ENCODE measurements at regions not wholly inside any gene's neighbourhood (a gene's known extent, or its start where the extent isn't known, plus 50 kb on each side); places are given as distances from the start of the nearest gene placed in this dataset.

- H2AFZ ChIP-seq (ENCODE audit: insufficient read depth, low read length, poor library complexity), result no peak overlapping the region
- H2BK5ac ChIP-seq (ENCODE audit: low read depth, low read length, poor library complexity), result no peak overlapping the region
- no peak overlapping the region for H3K27ac ChIP-seq (ENCODE audit: low read depth, low read length)
- no peak overlapping the region for H3K4me2 ChIP-seq (ENCODE audit: low read length)
- H3K79me1 ChIP-seq (ENCODE audit: low read length), result no peaks in the 10 kb centered on the region
- DNase-seq, result peak; percentile 65 to 87
- H2AK5ac ChIP-seq (ENCODE audit: low read length), result no peak overlapping the region
- no peaks in the 10 kb centered on the region for H3K9me3 ChIP-seq (ENCODE audit: insufficient read depth, low read depth, low read length)
- H4K91ac ChIP-seq (ENCODE audit: low read depth, low read length), result no peak overlapping the region
- H3K18ac ChIP-seq (ENCODE audit: low read length), result no peak overlapping the region
- H2BK12ac ChIP-seq (ENCODE audit: low read length), result no peak overlapping the region
- H3K4me1 ChIP-seq (ENCODE audit: control insufficient read depth in 1 of 2, insufficient read depth in 2 of 2, low read length in 2 of 2), result peaks cover 0 to 6% of the 10 kb centered on the region in 2 experiments
- no peaks in the 10 kb centered on the region for H3K79me2 ChIP-seq (ENCODE audit: control insufficient read depth, insufficient read depth, low read length, poor library complexity)
- H3K9ac ChIP-seq (ENCODE audit: low read length), result no peak overlapping the region
- no CpG with 5 or more reads among the region's 9 CpGs for WGBS (ENCODE audit: extremely low coverage, insufficient coverage, insufficient read length)
- H3K23ac ChIP-seq (ENCODE audit: low read length), result no peak overlapping the region
- no peak overlapping the region for H3K4ac ChIP-seq (ENCODE audit: low read depth, low read length)
- no peak overlapping the region for H3K14ac ChIP-seq (ENCODE audit: low read length)
- H4K8ac ChIP-seq (ENCODE audit: low read depth, low read length), result no peak overlapping the region
- H3K27me3 ChIP-seq (ENCODE audit: insufficient read depth, low read length), result no peaks in the 10 kb centered on the region
- H3K4me3 ChIP-seq (ENCODE audit: low read depth, low read length), result no peak overlapping the region
- no peak overlapping the region for H2BK120ac ChIP-seq (ENCODE audit: insufficient read depth, low read length, poor library complexity)
- no peak overlapping the region for H4K12ac ChIP-seq (ENCODE audit: low read depth, low read length)
- H3K36me3 ChIP-seq (ENCODE audit: control insufficient read depth in 1 of 2, insufficient read depth in 2 of 2, low read length in 2 of 2), result no peaks in the 10 kb centered on the region
Observed at GRCh38 chr13:72221276-72221962, 354.4 kb upstream of the DACH1 start.

GRCh38 chr13:72218966-72219365 is 352.0 kb upstream of the DACH1 start:
- no peak overlapping the region for H2BK5ac ChIP-seq (ENCODE audit: low read depth, low read length, poor library complexity)
- no CpG with 5 or more reads among the region's 2 CpGs for WGBS (ENCODE audit: extremely low coverage, insufficient coverage, insufficient read length)

GRCh38 chr13:72217142-72217541 is 350.1 kb upstream of the DACH1 start:
- Histone ChIP-seq H3K9ac (ENCODE audit: low read length) (no peak overlapping the region), H3K27ac (ENCODE audit: low read depth, low read length) (no peak overlapping the region), H2BK12ac (ENCODE audit: low read length) (no peak overlapping the region), H2AK5ac (ENCODE audit: low read length) (no peak overlapping the region), H3K4ac (ENCODE audit: low read depth, low read length) (no peak overlapping the region), H4K8ac (ENCODE audit: low read depth, low read length) (no peak overlapping the region), H3K14ac (ENCODE audit: low read length) (no peak overlapping the region), H3K36me3 (ENCODE audit: control insufficient read depth in 1 of 2, insufficient read depth in 2 of 2, low read length in 2 of 2) (no peaks in the 10 kb centered on the region), H4K12ac (ENCODE audit: low read depth, low read length) (no peak overlapping the region), H3K4me1 (ENCODE audit: control insufficient read depth in 1 of 2, insufficient read depth in 2 of 2, low read length in 2 of 2) (peaks cover 0 to 6% of the 10 kb centered on the region in 2 experiments), H2BK120ac (ENCODE audit: insufficient read depth, low read length, poor library complexity) (no peak overlapping the region), H3K18ac (ENCODE audit: low read length) (no peak overlapping the region), H3K27me3 (ENCODE audit: insufficient read depth, low read length) (no peaks in the 10 kb centered on the region), H2AFZ (ENCODE audit: insufficient read depth, low read length, poor library complexity) (no peak overlapping the region), H4K91ac (ENCODE audit: low read depth, low read length) (no peak overlapping the region), H2BK5ac (ENCODE audit: low read depth, low read length, poor library complexity) (no peak overlapping the region), H3K79me1 (ENCODE audit: low read length) (no peaks in the 10 kb centered on the region), H3K23ac (ENCODE audit: low read length) (no peak overlapping the region), H3K9me3 (ENCODE audit: insufficient read depth, low read depth, low read length) (no peaks in the 10 kb centered on the region), H3K4me2 (ENCODE audit: low read length) (no peak overlapping the region), H3K4me3 (ENCODE audit: low read depth, low read length) (no peak overlapping the region), H3K79me2 (ENCODE audit: control insufficient read depth, insufficient read depth, low read length, poor library complexity) (no peaks in the 10 kb centered on the region)
- no CpG with 5 or more reads among the region's 2 CpGs for WGBS (ENCODE audit: extremely low coverage, insufficient coverage, insufficient read length)
- no peak for DNase-seq

More at GRCh38 chr13:72218966-72219365, 352.0 kb upstream of the DACH1 start:
- no peak overlapping the region for H3K4me2 ChIP-seq (ENCODE audit: low read length)
- no peak overlapping the region for H3K18ac ChIP-seq (ENCODE audit: low read length)
- no peak for DNase-seq
- H4K91ac ChIP-seq (ENCODE audit: low read depth, low read length), result no peak overlapping the region
- no peak overlapping the region for H2BK12ac ChIP-seq (ENCODE audit: low read length)
- H2BK120ac ChIP-seq (ENCODE audit: insufficient read depth, low read length, poor library complexity), result no peak overlapping the region
- no peak overlapping the region for H3K4ac ChIP-seq (ENCODE audit: low read depth, low read length)
- no peak overlapping the region for H3K23ac ChIP-seq (ENCODE audit: low read length)
- no peak overlapping the region for H4K12ac ChIP-seq (ENCODE audit: low read depth, low read length)
- no peaks in the 10 kb centered on the region for H3K79me2 ChIP-seq (ENCODE audit: control insufficient read depth, insufficient read depth, low read length, poor library complexity)
- H3K36me3 ChIP-seq (ENCODE audit: control insufficient read depth in 1 of 2, insufficient read depth in 2 of 2, low read length in 2 of 2), result no peaks in the 10 kb centered on the region
- no peak overlapping the region for H3K14ac ChIP-seq (ENCODE audit: low read length)
- H3K27ac ChIP-seq (ENCODE audit: low read depth, low read length), result no peak overlapping the region
- no peak overlapping the region for H3K4me3 ChIP-seq (ENCODE audit: low read depth, low read length)
- H2AFZ ChIP-seq (ENCODE audit: insufficient read depth, low read length, poor library complexity), result no peak overlapping the region
- no peak overlapping the region for H4K8ac ChIP-seq (ENCODE audit: low read depth, low read length)
- no peak overlapping the region for H2AK5ac ChIP-seq (ENCODE audit: low read length)
- H3K79me1 ChIP-seq (ENCODE audit: low read length), result no peaks in the 10 kb centered on the region
- H3K9me3 ChIP-seq (ENCODE audit: insufficient read depth, low read depth, low read length), result no peaks in the 10 kb centered on the region
- H3K4me1 ChIP-seq (ENCODE audit: control insufficient read depth in 1 of 2, insufficient read depth in 2 of 2, low read length in 2 of 2), result peaks cover 0 to 6% of the 10 kb centered on the region in 2 experiments
- no peaks in the 10 kb centered on the region for H3K27me3 ChIP-seq (ENCODE audit: insufficient read depth, low read length)
- H3K9ac ChIP-seq (ENCODE audit: low read length), result no peak overlapping the region

DNA sequence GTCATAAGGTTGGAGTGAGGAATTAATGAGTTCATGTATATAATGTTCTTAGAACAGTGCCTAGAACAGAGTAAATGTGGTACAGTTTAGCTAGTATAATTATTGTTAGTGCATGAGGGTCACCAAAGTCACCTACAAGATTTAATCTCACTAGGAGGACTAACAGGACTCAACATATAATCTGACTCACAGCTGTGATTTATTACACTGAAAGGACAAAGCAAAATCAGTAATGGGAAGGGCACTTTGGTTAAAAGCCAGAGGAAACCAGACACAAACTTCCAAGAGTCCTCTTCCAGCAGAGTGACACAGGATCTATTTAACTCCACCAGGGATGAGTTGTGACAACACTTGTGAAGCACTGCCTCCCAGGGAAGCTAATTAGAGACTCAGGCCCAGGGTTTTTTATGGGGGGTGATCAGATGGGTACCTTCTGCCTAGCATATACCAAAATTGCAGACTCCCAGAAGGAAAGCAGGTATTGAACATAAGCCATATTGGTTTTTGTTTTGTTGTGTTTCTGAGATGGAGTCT is 341.2 kb upstream of the DACH1 start:
- Histone ChIP-seq H4K12ac (ENCODE audit: low read depth, low read length) (no peak overlapping the region), H3K14ac (ENCODE audit: low read length) (no peak overlapping the region), H3K18ac (ENCODE audit: low read length) (no peak overlapping the region), H2BK120ac (ENCODE audit: insufficient read depth, low read length, poor library complexity) (no peak overlapping the region), H3K4ac (ENCODE audit: low read depth, low read length) (no peak overlapping the region), H3K4me2 (ENCODE audit: low read length) (no peak overlapping the region), H3K23ac (ENCODE audit: low read length) (no peak overlapping the region), H2AK5ac (ENCODE audit: low read length) (no peak overlapping the region), H3K36me3 (ENCODE audit: control insufficient read depth in 1 of 2, insufficient read depth in 2 of 2, low read length in 2 of 2) (no peaks in the 10 kb centered on the region), H2BK12ac (ENCODE audit: low read length) (no peak overlapping the region), H3K4me3 (ENCODE audit: low read depth, low read length) (no peak overlapping the region), H3K79me2 (ENCODE audit: control insufficient read depth, insufficient read depth, low read length, poor library complexity) (no peaks in the 10 kb centered on the region), H2AFZ (ENCODE audit: insufficient read depth, low read length, poor library complexity) (no peak overlapping the region), H4K8ac (ENCODE audit: low read depth, low read length) (peak overlapping the region; percentile 16), H3K27ac (ENCODE audit: low read depth, low read length) (no peak overlapping the region), H3K27me3 (ENCODE audit: insufficient read depth, low read length) (no peaks in the 10 kb centered on the region), H3K9ac (ENCODE audit: low read length) (no peak overlapping the region), H3K9me3 (ENCODE audit: insufficient read depth, low read depth, low read length) (no peaks in the 10 kb centered on the region), H2BK5ac (ENCODE audit: low read depth, low read length, poor library complexity) (no peak overlapping the region), H3K79me1 (ENCODE audit: low read length) (peaks cover 2% of the 10 kb centered on the region), H4K91ac (ENCODE audit: low read depth, low read length) (peak overlapping the region; percentile 48), H3K4me1 (ENCODE audit: control insufficient read depth in 1 of 2, insufficient read depth in 2 of 2, low read length in 2 of 2) (peaks cover 0 to 3% of the 10 kb centered on the region in 2 experiments)
- DNase-seq, result no peak
